Osteocyte (in vitro differentiated cells): ENCODE measurements at regions not wholly inside any gene's neighbourhood (a gene's known extent, or its start where the extent isn't known, plus 50 kb on each side); places are given as distances from the start of the nearest gene placed in this dataset.

Experiments
- DNase-seq: peaks from one replicate; pipeline ENCODE4 v3.0.0; 2021; ENCODE audit warnings: mixed read lengths; ENCODE audit not compliant: unreplicated experiment; ENCODE audit errors: extremely low spot score
- H3K27ac Mint-ChIP-seq: one replicate; pipeline ENCODE4 v1.8.0; 2021; ENCODE audit warnings: mild to moderate bottlenecking, mixed read lengths; ENCODE audit not compliant: unreplicated experiment
- H3K27me3 Mint-ChIP-seq: one replicate; pipeline ENCODE4 v1.8.0; 2021; ENCODE audit warnings: mixed read lengths; ENCODE audit not compliant: unreplicated experiment
- H3K36me3 Mint-ChIP-seq: one replicate; pipeline ENCODE4 v1.8.0; 2021; ENCODE audit warnings: mixed read lengths; ENCODE audit not compliant: unreplicated experiment
- H3K4me1 Mint-ChIP-seq: one replicate; pipeline ENCODE4 v1.8.0; 2021; ENCODE audit warnings: mixed read lengths; ENCODE audit not compliant: unreplicated experiment
- H3K4me3 Mint-ChIP-seq: one replicate; pipeline ENCODE4 v1.8.0; 2021; ENCODE audit warnings: mild to moderate bottlenecking, moderate library complexity, mixed read lengths; ENCODE audit not compliant: unreplicated experiment
- H3K9me3 Mint-ChIP-seq: one replicate; pipeline ENCODE4 v1.8.0; 2021; ENCODE audit warnings: mixed read lengths; ENCODE audit not compliant: unreplicated experiment
- TF ChIP-seq, protein P1 (sequence below): fragments of 200-600 bp; sonication (generic); IDR thresholded peaks from 2 replicates; pipeline ENCODE4 v1.5.0; 2021; ENCODE audit warnings: antibody characterized with exemption, mild to moderate bottlenecking, moderate library complexity

DNA sequence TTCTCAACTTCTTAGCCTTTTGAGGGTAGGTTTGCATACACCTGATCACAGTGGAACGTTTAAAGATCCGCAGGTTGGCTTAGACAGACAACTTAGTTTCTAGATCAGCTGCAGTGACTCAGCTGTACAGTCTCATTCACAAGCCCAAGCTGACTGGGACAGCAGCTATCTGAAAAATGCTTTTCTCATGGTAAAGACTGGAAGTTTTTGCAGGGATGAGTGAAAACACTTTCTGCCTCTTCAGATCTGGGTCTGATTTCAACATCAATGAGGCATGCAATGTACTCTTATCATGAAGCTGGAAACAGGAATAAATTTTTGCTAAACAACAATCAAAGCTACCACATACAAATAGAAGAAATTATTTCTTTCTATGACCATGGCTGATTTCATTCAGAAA, 61.1 kb upstream of the PTBP2 start:
- DNase-seq = no peak
- H3K27me3 Mint-ChIP-seq = no peaks in the 10 kb centered on the region
- no peak overlapping the region for H3K27ac Mint-ChIP-seq
- H3K4me3 Mint-ChIP-seq = no peak overlapping the region
- H3K4me1 Mint-ChIP-seq = no peaks in the 10 kb centered on the region
- TF ChIP-seq, protein P1, sequence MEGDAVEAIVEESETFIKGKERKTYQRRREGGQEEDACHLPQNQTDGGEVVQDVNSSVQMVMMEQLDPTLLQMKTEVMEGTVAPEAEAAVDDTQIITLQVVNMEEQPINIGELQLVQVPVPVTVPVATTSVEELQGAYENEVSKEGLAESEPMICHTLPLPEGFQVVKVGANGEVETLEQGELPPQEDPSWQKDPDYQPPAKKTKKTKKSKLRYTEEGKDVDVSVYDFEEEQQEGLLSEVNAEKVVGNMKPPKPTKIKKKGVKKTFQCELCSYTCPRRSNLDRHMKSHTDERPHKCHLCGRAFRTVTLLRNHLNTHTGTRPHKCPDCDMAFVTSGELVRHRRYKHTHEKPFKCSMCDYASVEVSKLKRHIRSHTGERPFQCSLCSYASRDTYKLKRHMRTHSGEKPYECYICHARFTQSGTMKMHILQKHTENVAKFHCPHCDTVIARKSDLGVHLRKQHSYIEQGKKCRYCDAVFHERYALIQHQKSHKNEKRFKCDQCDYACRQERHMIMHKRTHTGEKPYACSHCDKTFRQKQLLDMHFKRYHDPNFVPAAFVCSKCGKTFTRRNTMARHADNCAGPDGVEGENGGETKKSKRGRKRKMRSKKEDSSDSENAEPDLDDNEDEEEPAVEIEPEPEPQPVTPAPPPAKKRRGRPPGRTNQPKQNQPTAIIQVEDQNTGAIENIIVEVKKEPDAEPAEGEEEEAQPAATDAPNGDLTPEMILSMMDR = no peak
- peaks cover 19% of the 10 kb centered on the region for H3K9me3 Mint-ChIP-seq
- H3K36me3 Mint-ChIP-seq = peaks cover 1% of the 10 kb centered on the region
